Keratinocyte (primary cell): ENCODE measurements at regions not wholly inside any gene's neighbourhood (a gene's known extent, or its start where the extent isn't known, plus 50 kb on each side); places are given as distances from the start of the nearest gene placed in this dataset.

Source experiments
- CTCF ChIP-seq, 3 experiments: IDR thresholded peaks in 1 of 3; conservative IDR thresholded peaks in 1 of 3; optimal IDR thresholded peaks in 1 of 3; 2 replicates in 2 of 3; 3 replicates in 1 of 3; pipeline versions ENCODE3 to v1.5.1; 2011; ENCODE audit warnings: low read length in 3 of 3, mild to moderate bottlenecking in 3 of 3, moderate library complexity in 2 of 3, control low read depth in 1 of 3, inconsistent platforms in 1 of 3; ENCODE audit not compliant: insufficient read depth in 2 of 3; ENCODE audit errors: extremely low read depth in 1 of 3
- EZH2 ChIP-seq: IDR thresholded peaks from one replicate; pipeline ENCODE4 v1.6.1; 2012; ENCODE audit warnings: inconsistent platforms, mild to moderate bottlenecking, low read length, moderate library complexity

GRCh38 chr13:50636007-50636704, 207.3 kb downstream of the DLEU7 start:
- no peak for TF ChIP-seq CTCF (optimal IDR thresholded peaks at IDR 0.05 in 1 of 3, IDR thresholded peaks at IDR 0.05 in 1 of 3, conservative IDR thresholded peaks at IDR 0.05 in 1 of 3; ENCODE audit: extremely low read depth in 1 of 3, insufficient read depth in 2 of 3, low read length in 3 of 3)
- TF ChIP-seq EZH2 = no peak
